ENCODE measurements at regions not wholly inside any gene's neighbourhood (a gene's known extent, or its start where the extent isn't known, plus 50 kb on each side); places are given as distances from the start of the nearest gene placed in this dataset.

DNA sequence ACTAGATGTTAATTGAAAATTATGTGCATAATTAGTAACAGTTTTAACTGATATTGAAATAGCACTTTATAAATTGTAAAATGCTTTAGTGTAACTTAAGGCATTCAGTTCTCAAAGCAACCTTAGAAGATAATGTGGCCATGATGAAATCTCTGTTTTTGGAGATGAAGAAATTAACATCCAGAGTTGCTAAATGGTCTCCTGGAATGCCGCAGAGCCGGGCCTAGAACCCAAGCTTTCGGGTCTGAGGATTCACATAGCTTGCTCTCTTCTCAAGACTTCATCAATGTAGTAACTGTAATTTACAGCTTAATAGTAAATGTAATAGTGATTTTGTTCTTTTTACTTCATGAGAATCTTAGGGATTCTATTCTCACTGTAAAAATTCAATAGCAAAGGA, 272.3 kb downstream of the HS3ST3A1 start:
- TF ChIP-seq, protein P1, sequence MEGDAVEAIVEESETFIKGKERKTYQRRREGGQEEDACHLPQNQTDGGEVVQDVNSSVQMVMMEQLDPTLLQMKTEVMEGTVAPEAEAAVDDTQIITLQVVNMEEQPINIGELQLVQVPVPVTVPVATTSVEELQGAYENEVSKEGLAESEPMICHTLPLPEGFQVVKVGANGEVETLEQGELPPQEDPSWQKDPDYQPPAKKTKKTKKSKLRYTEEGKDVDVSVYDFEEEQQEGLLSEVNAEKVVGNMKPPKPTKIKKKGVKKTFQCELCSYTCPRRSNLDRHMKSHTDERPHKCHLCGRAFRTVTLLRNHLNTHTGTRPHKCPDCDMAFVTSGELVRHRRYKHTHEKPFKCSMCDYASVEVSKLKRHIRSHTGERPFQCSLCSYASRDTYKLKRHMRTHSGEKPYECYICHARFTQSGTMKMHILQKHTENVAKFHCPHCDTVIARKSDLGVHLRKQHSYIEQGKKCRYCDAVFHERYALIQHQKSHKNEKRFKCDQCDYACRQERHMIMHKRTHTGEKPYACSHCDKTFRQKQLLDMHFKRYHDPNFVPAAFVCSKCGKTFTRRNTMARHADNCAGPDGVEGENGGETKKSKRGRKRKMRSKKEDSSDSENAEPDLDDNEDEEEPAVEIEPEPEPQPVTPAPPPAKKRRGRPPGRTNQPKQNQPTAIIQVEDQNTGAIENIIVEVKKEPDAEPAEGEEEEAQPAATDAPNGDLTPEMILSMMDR (IDR thresholded peaks at IDR 0.05; ENCODE audit: control extremely low read depth in 1 of 3, insufficient read depth in 1 of 3, low read depth in 1 of 3, low read length in 3 of 3) = no peak
- TF ChIP-seq, protein P2, sequence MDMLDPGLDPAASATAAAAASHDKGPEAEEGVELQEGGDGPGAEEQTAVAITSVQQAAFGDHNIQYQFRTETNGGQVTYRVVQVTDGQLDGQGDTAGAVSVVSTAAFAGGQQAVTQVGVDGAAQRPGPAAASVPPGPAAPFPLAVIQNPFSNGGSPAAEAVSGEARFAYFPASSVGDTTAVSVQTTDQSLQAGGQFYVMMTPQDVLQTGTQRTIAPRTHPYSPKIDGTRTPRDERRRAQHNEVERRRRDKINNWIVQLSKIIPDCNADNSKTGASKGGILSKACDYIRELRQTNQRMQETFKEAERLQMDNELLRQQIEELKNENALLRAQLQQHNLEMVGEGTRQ (IDR thresholded peaks at IDR 0.05; ENCODE audit: low read length) = no peak
- no peak for TF ChIP-seq FOSL1 (IDR thresholded peaks at IDR 0.05; ENCODE audit: insufficient read depth, low read depth, low read length)
- TF ChIP-seq EP300 (IDR thresholded peaks at IDR 0.05; ENCODE audit: borderline replicate concordance in 1 of 2, low read depth in 2 of 2, low read length in 2 of 2) = no peak
- TF ChIP-seq SAP30 (IDR thresholded peaks at IDR 0.05; ENCODE audit: insufficient read depth, insufficient replicate concordance, low read length) = no peak
